ENCODE measurements at regions not wholly inside any gene's neighbourhood (a gene's known extent, or its start where the extent isn't known, plus 50 kb on each side); places are given as distances from the start of the nearest gene placed in this dataset.

- ATAC-seq (ENCODE audit: low read depth) (no peak), DNase-seq (no peak)
- intact Hi-C loops (cut with micrococcal nuclease) = no loop called here
- no peak overlapping the region for H3K4me3 Mint-ChIP-seq
- H3K27me3 Mint-ChIP-seq = no peaks in the 10 kb centered on the region
- H3K27ac Mint-ChIP-seq = no peak overlapping the region
- POLR2A ChIA-PET = no interaction called here
- TF ChIP-seq CTCF (IDR thresholded peaks at IDR 0.05) = no peak
- H3K4me1 Mint-ChIP-seq = no peaks in the 10 kb centered on the region
- no peaks in the 10 kb centered on the region for H3K36me3 Mint-ChIP-seq (ENCODE audit: low read depth)
- peaks cover 15% of the 10 kb centered on the region for H3K9me3 Mint-ChIP-seq
- CTCF ChIA-PET = no interaction called here
These were observed 1568.8 kb downstream of the PLA2G4A start for GRCh38 chr1:188397521-188397920.

GRCh38 chr1:188402986-188403385 is 1574.2 kb downstream of the PLA2G4A start:
- DNase-seq (no peak), ATAC-seq (ENCODE audit: low read depth) (no peak)
- H3K36me3 Mint-ChIP-seq (ENCODE audit: low read depth) = no peaks in the 10 kb centered on the region
- H3K9me3 Mint-ChIP-seq = peaks cover 16% of the 10 kb centered on the region
- H3K4me3 Mint-ChIP-seq = no peak overlapping the region
- H3K27me3 Mint-ChIP-seq = no peaks in the 10 kb centered on the region
- TF ChIP-seq CTCF (IDR thresholded peaks at IDR 0.05) = no peak
- H3K27ac Mint-ChIP-seq = no peak overlapping the region
- intact Hi-C loops (cut with micrococcal nuclease) = no loop called here
- CTCF ChIA-PET = no interaction called here
- H3K4me1 Mint-ChIP-seq = no peaks in the 10 kb centered on the region
- POLR2A ChIA-PET = no interaction called here

GRCh38 chr1:188406636-188407035 is 1577.9 kb downstream of the PLA2G4A start:
- TF ChIP-seq CTCF (IDR thresholded peaks at IDR 0.05) = no peak
- no peaks in the 10 kb centered on the region for H3K27me3 Mint-ChIP-seq
- ChIA-PET CTCF (no interaction called here), POLR2A (no interaction called here)
- DNase-seq (no peak), ATAC-seq (ENCODE audit: low read depth) (no peak)
- intact Hi-C loops (cut with micrococcal nuclease) = no loop called here
- H3K27ac Mint-ChIP-seq = no peak overlapping the region
- H3K9me3 Mint-ChIP-seq = peaks cover 5% of the 10 kb centered on the region
- no peaks in the 10 kb centered on the region for H3K36me3 Mint-ChIP-seq (ENCODE audit: low read depth)
- no peaks in the 10 kb centered on the region for H3K4me1 Mint-ChIP-seq
- H3K4me3 Mint-ChIP-seq = no peak overlapping the region

- ChIA-PET CTCF (no interaction called here), POLR2A (no interaction called here)
- ATAC-seq (ENCODE audit: low read depth) = no peak
- Mint-ChIP-seq H3K36me3 (ENCODE audit: low read depth) (no peaks in the 10 kb centered on the region), H3K4me3 (no peak overlapping the region), H3K4me1 (no peaks in the 10 kb centered on the region), H3K27ac (no peak overlapping the region), H3K27me3 (no peaks in the 10 kb centered on the region), H3K9me3 (no peaks in the 10 kb centered on the region)
- no peak for DNase-seq
- intact Hi-C loops (cut with micrococcal nuclease) = no loop called here
- TF ChIP-seq CTCF (IDR thresholded peaks at IDR 0.05) = no peak
These were observed 1591.4 kb downstream of the PLA2G4A start for GRCh38 chr1:188420177-188420576.

GRCh38 chr1:188423073-188423472 is 1594.3 kb downstream of the PLA2G4A start:
- CTCF ChIA-PET = no interaction called here
- no peak for TF ChIP-seq CTCF (IDR thresholded peaks at IDR 0.05)
- no peak overlapping the region for H3K4me3 Mint-ChIP-seq
- H3K27ac Mint-ChIP-seq = no peak overlapping the region
- no peaks in the 10 kb centered on the region for H3K9me3 Mint-ChIP-seq
- H3K36me3 Mint-ChIP-seq (ENCODE audit: low read depth) = no peaks in the 10 kb centered on the region
- H3K27me3 Mint-ChIP-seq = no peaks in the 10 kb centered on the region
- DNase-seq (no peak), ATAC-seq (ENCODE audit: low read depth) (no peak)
- intact Hi-C loops (cut with micrococcal nuclease) = no loop called here
- POLR2A ChIA-PET = no interaction called here
- H3K4me1 Mint-ChIP-seq = no peaks in the 10 kb centered on the region

Measured in activated B cell treated with CpG ODN at 0.5 μM for 24 hours (primary cell).